ENCODE measurements at regions not wholly inside any gene's neighbourhood (a gene's known extent, or its start where the extent isn't known, plus 50 kb on each side); places are given as distances from the start of the nearest gene placed in this dataset.

- intact Hi-C loops (cut with micrococcal nuclease), result loop anchor here (5.0 kb wide), 1 partner anchor 142 kb away; no protein-coding TSS in a partner anchor
- Histone ChIP-seq H3K9me1 (replicated peaks; ENCODE audit: control insufficient read depth, extremely low read depth, insufficient read depth, low read length) (no peaks in the 10 kb centered on the region), H3K27ac (ENCODE audit: insufficient read depth, low read depth, low read length) (peak overlapping the region; percentile 2), H4K20me1 (replicated peaks; ENCODE audit: control insufficient read depth, extremely low read depth, insufficient read depth, low read length) (peaks cover 4% of the 10 kb centered on the region), H3K36me3 (ENCODE audit: control insufficient read depth in 2 of 2, extremely low read depth in 1 of 2, insufficient read depth in 2 of 2, low read length in 2 of 2) (no peaks in the 10 kb centered on the region), H3K9ac (replicated peaks; ENCODE audit: extremely low read depth, insufficient read depth, low read length) (no peak overlapping the region), H3K4me3 (replicated peaks in 1 of 3; ENCODE audit: insufficient read depth in 1 of 3, low read depth in 1 of 3, low read length in 3 of 3) (no peak overlapping the region), H3K4me1 (ENCODE audit: control insufficient read depth, extremely low read depth, insufficient read depth, low read length) (peaks cover 80% of the 10 kb centered on the region), H2AFZ (ENCODE audit: low read depth, low read length) (no peak overlapping the region), H3K9me3 (replicated peaks; ENCODE audit: control insufficient read depth, insufficient read depth, low read length) (no peaks in the 10 kb centered on the region), H3K27me3 (ENCODE audit: control insufficient read depth in 2 of 2, insufficient read depth in 2 of 2, low read length in 2 of 2) (no peaks in the 10 kb centered on the region), H3K79me2 (ENCODE audit: control insufficient read depth, insufficient read depth, low read length) (peaks cover 99% of the 10 kb centered on the region), H3K4me2 (ENCODE audit: insufficient read depth, low read length) (no peak overlapping the region)
- no TSS peak for BruUV-seq (replicated peaks)
- peak; percentile 2 for TF ChIP-seq POLR2AphosphoS5 (IDR thresholded peaks at IDR 0.05; ENCODE audit: insufficient read depth, low read depth, low read length)
- no peak for TF ChIP-seq MAX (IDR thresholded peaks at IDR 0.05; ENCODE audit: insufficient read depth, insufficient read length)
- DNase-seq (ENCODE audit: low read depth, low spot score), result no peak
- FAIRE-seq, result no peak
- CTCF ChIA-PET, result interaction anchor here (1.2 kb wide), 1 partner anchor 60 kb away, joined by 3 read pairs; no protein-coding TSS in a partner anchor
- dilution Hi-C loops (cut with MboI; ENCODE audit: extremely low pct_ligation_motif_present, low sequenced_read_pairs), result no loop called here
- POLR2A ChIA-PET, result no interaction called here
Observed at GRCh38 chr9:110129425-110129824, 78.5 kb downstream of the C9orf152 start.

DNA sequence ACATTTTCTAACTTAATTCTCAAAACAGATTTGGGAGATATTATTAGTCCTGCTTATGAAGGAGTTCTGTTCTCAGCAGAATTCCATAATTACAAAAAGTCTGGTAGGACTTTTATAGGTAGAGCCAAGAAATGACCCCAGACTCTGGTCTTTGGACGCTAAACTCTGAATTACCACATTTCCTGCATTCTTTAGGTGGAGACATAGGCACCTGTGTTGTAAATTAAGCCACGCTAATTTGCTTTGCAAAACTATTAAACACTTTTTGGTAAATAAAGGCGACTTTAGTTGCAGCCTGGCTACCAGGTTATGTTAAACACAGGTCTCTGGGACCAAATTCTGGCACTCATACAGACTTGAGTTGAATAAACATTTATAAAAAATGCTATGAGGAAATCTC lies 77.7 kb downstream of the C9orf152 start:
- H4K20me1 ChIP-seq (replicated peaks; ENCODE audit: control insufficient read depth, extremely low read depth, insufficient read depth, low read length), result peaks cover 7% of the 10 kb centered on the region
- no peaks in the 10 kb centered on the region for H3K27me3 ChIP-seq (ENCODE audit: control insufficient read depth in 2 of 2, insufficient read depth in 2 of 2, low read length in 2 of 2)
- no peak overlapping the region for H3K27ac ChIP-seq (ENCODE audit: insufficient read depth, low read depth, low read length)
- no peak overlapping the region for H2AFZ ChIP-seq (ENCODE audit: low read depth, low read length)
- no peak overlapping the region for H3K9ac ChIP-seq (replicated peaks; ENCODE audit: extremely low read depth, insufficient read depth, low read length)
- no peaks in the 10 kb centered on the region for H3K36me3 ChIP-seq (ENCODE audit: control insufficient read depth in 2 of 2, extremely low read depth in 1 of 2, insufficient read depth in 2 of 2, low read length in 2 of 2)
- no peaks in the 10 kb centered on the region for H3K9me3 ChIP-seq (replicated peaks; ENCODE audit: control insufficient read depth, insufficient read depth, low read length)
- TF ChIP-seq FOS (IDR thresholded peaks at IDR 0.05; ENCODE audit: borderline replicate concordance, insufficient read depth, low read length) (no peak), JUN (IDR thresholded peaks at IDR 0.05; ENCODE audit: borderline replicate concordance, insufficient read depth, insufficient read length, low read depth) (no peak), POLR2AphosphoS5 (IDR thresholded peaks at IDR 0.05; ENCODE audit: insufficient read depth, low read depth, low read length) (no peak), MAX (IDR thresholded peaks at IDR 0.05; ENCODE audit: insufficient read depth, insufficient read length) (no peak), EZH2 (IDR thresholded peaks at IDR 0.05; ENCODE audit: borderline replicate concordance, low read depth, low read length, severe bottlenecking) (no peak), POLR2A (IDR thresholded peaks at IDR 0.05; ENCODE audit: low read depth, low read length) (no peak), GATA2 (IDR thresholded peaks at IDR 0.05; ENCODE audit: insufficient read depth, insufficient read length, low read depth, low read length) (no peak), MYC (IDR thresholded peaks at IDR 0.05; ENCODE audit: low read depth, low read length) (no peak)
- TF ChIP-seq, protein P1, sequence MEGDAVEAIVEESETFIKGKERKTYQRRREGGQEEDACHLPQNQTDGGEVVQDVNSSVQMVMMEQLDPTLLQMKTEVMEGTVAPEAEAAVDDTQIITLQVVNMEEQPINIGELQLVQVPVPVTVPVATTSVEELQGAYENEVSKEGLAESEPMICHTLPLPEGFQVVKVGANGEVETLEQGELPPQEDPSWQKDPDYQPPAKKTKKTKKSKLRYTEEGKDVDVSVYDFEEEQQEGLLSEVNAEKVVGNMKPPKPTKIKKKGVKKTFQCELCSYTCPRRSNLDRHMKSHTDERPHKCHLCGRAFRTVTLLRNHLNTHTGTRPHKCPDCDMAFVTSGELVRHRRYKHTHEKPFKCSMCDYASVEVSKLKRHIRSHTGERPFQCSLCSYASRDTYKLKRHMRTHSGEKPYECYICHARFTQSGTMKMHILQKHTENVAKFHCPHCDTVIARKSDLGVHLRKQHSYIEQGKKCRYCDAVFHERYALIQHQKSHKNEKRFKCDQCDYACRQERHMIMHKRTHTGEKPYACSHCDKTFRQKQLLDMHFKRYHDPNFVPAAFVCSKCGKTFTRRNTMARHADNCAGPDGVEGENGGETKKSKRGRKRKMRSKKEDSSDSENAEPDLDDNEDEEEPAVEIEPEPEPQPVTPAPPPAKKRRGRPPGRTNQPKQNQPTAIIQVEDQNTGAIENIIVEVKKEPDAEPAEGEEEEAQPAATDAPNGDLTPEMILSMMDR (IDR thresholded peaks at IDR 0.05; ENCODE audit: extremely low read depth in 1 of 2, insufficient read depth in 1 of 2, low read depth in 1 of 2, low read length in 2 of 2), result no peak
- H3K4me2 ChIP-seq (ENCODE audit: insufficient read depth, low read length), result no peak overlapping the region
- peaks cover 77% of the 10 kb centered on the region for H3K4me1 ChIP-seq (ENCODE audit: control insufficient read depth, extremely low read depth, insufficient read depth, low read length)
- dilution Hi-C loops (cut with MboI; ENCODE audit: extremely low pct_ligation_motif_present, low sequenced_read_pairs), result no loop called here
- BruUV-seq (replicated peaks), result no TSS peak
- no peak overlapping the region for H3K4me3 ChIP-seq (replicated peaks in 1 of 3; ENCODE audit: insufficient read depth in 1 of 3, low read depth in 1 of 3, low read length in 3 of 3)
- ChIA-PET CTCF (interaction anchor here (1.2 kb wide), 1 partner anchor 61 kb away, joined by 3 read pairs; no protein-coding TSS in a partner anchor), POLR2A (interaction anchor here (0.6 kb wide), 1 partner anchor 227 kb away, joined by 7 read pairs; no protein-coding TSS in a partner anchor)
- DNase-seq (ENCODE audit: low read depth, low spot score) (no peak), FAIRE-seq (no peak)
- peaks cover 97% of the 10 kb centered on the region for H3K79me2 ChIP-seq (ENCODE audit: control insufficient read depth, insufficient read depth, low read length)
- H3K9me1 ChIP-seq (replicated peaks; ENCODE audit: control insufficient read depth, extremely low read depth, insufficient read depth, low read length), result no peaks in the 10 kb centered on the region
- intact Hi-C loops (cut with micrococcal nuclease), result no loop called here

Data from endothelial cell of umbilical vein (primary cell).